T-cell (primary cell): ENCODE measurements at regions not wholly inside any gene's neighbourhood (a gene's known extent, or its start where the extent isn't known, plus 50 kb on each side); places are given as distances from the start of the nearest gene placed in this dataset.

Experiments
- ATAC-seq, 4 experiments: fragments of 200-7000 bp in 3 of 4; fragments of 150-1000 bp in 1 of 4; cut with Tn5 transposase; replicated peaks in 1 of 4; 1 replicate in 3 of 4; 2 replicates in 1 of 4; pipeline ENCODE4 v1.10.0; 2021; ENCODE audit warnings: moderate library complexity in 3 of 4, mild to moderate bottlenecking in 2 of 4, moderate number of reproducible peaks in 1 of 4
- CTCF ChIA-PET, 2 donors: fragments of 300-600 bp; sonication (Branson Sonifier 250); formaldehyde crosslinking; loops; one replicate each; lab custom pipeline; 2022; ENCODE audit warnings: antibody characterized with exemption in 2 of 2; lab: Charles Lee
- POLR2A ChIA-PET, 2 donors: fragments of 300-600 bp; sonication (Branson Sonifier 250); formaldehyde crosslinking; loops; one replicate each; lab custom pipeline; 2022; ENCODE audit warnings: antibody characterized with exemption in 2 of 2; lab: Charles Lee
- DNase-seq, 35 experiments: peaks; one replicate each; pipeline versions ENCODE4 v3.0.0 to v3.0.0-alpha.2; 2013 to 2023
- H3K27ac ChIP-seq: one replicate; pipeline ENCODE4 v1.5.1; 2013; ENCODE audit warnings: low read length
- H3K27me3 ChIP-seq, 2 experiments: replicated peaks in 1 of 2; 1 replicate in 1 of 2; 2 replicates in 1 of 2; pipeline versions ENCODE4 v1.6.1 to v1.7.0; 2013; ENCODE audit warnings: low read length in 1 of 2, mixed read lengths in 1 of 2; ENCODE audit not compliant: control insufficient read depth in 2 of 2, insufficient read depth in 2 of 2; ENCODE audit errors: extremely low read depth in 1 of 2
- H3K36me3 ChIP-seq, 2 donors: 1 replicate in 1 of 2; 2 replicates in 1 of 2; pipeline versions ENCODE4 v1.6.1 to v1.7.0; 2013; ENCODE audit warnings: low read length in 1 of 2; ENCODE audit not compliant: control insufficient read depth in 2 of 2, insufficient read depth in 1 of 2; ENCODE audit errors: extremely low read depth in 1 of 2
- H3K4me1 ChIP-seq, 2 experiments: 1 replicate in 1 of 2; 2 replicates in 1 of 2; pipeline versions ENCODE4 v1.6.1 to v1.7.0; 2013; ENCODE audit warnings: low read length in 2 of 2, mixed read lengths in 1 of 2; ENCODE audit not compliant: insufficient read depth in 2 of 2, control insufficient read depth in 1 of 2; ENCODE audit errors: extremely low read depth in 1 of 2
- H3K4me3 ChIP-seq, 2 donors: 1 replicate in 1 of 2; 2 replicates in 1 of 2; pipeline versions ENCODE4 v1.5.1 to v1.7.0; 2013; ENCODE audit warnings: mild to moderate bottlenecking in 2 of 2, low read length in 1 of 2, moderate library complexity in 1 of 2; ENCODE audit not compliant: control insufficient read depth in 1 of 2; ENCODE audit errors: extremely low read depth in 1 of 2
- H3K9me3 ChIP-seq: 2 replicates; pipeline ENCODE4 v1.7.0; 2013
- H3K27ac Mint-ChIP-seq, 2 donors: one replicate each; pipeline ENCODE4 v1.8.0; 2020 to 2021; ENCODE audit warnings: mild to moderate bottlenecking in 2 of 2, mixed read lengths in 2 of 2
- H3K27me3 Mint-ChIP-seq, 2 donors: one replicate each; pipeline ENCODE4 v1.8.0; 2021 to 2022; ENCODE audit warnings: mixed read lengths in 2 of 2
- H3K36me3 Mint-ChIP-seq: one replicate; pipeline ENCODE4 v1.8.0; 2021; ENCODE audit warnings: mixed read lengths
- H3K4me1 Mint-ChIP-seq, 3 donors: one replicate each; pipeline ENCODE4 v1.8.0; 2020 to 2022; ENCODE audit warnings: mixed read lengths in 3 of 3, mild to moderate bottlenecking in 1 of 3
- H3K4me3 Mint-ChIP-seq, 3 donors: one replicate each; pipeline ENCODE4 v1.8.0; 2020 to 2022; ENCODE audit warnings: mild to moderate bottlenecking in 3 of 3, mixed read lengths in 3 of 3, moderate library complexity in 3 of 3
- H3K9me3 Mint-ChIP-seq, 3 donors: one replicate each; pipeline ENCODE4 v1.8.0; 2020 to 2022; ENCODE audit warnings: mixed read lengths in 3 of 3
- WGBS: methylation state at CpG from one replicate; pipeline ENCODE4 v1.1.5; 2013; ENCODE audit warnings: missing lambda C conversion rate; ENCODE audit not compliant: insufficient coverage; 5-methylcytosine and 5-hydroxymethylcytosine counted together

- DNase-seq (no peak), ATAC-seq (no peak)
- 68% methylated on average over 4 of the region's 5 CpGs for WGBS
- H3K4me1 Mint-ChIP-seq, result no peaks in the 10 kb centered on the region
- peaks cover 0 to 19% (median 3%) of the 10 kb centered on the region in 3 donors for H3K9me3 Mint-ChIP-seq
- no peak overlapping the region for H3K4me3 Mint-ChIP-seq
- Histone ChIP-seq H3K27me3 (no peaks in the 10 kb centered on the region), H3K4me1 (no peaks in the 10 kb centered on the region), H3K36me3 (no peaks in the 10 kb centered on the region), H3K4me3 (no peak overlapping the region), H3K27ac (no peak overlapping the region), H3K9me3 (no peaks in the 10 kb centered on the region)
- ChIA-PET POLR2A (no interaction called here), CTCF (no interaction called here)
- H3K36me3 Mint-ChIP-seq, result no peaks in the 10 kb centered on the region
- no peaks in the 10 kb centered on the region for H3K27me3 Mint-ChIP-seq
- H3K27ac Mint-ChIP-seq, result no peak overlapping the region
Measured at GRCh38 chr5:4896328-4896727, 243.8 kb upstream of the ADAMTS16 start.

- Histone ChIP-seq H3K9me3 (no peaks in the 10 kb centered on the region), H3K27ac (no peak overlapping the region), H3K4me3 (no peak overlapping the region), H3K27me3 (no peaks in the 10 kb centered on the region), H3K36me3 (no peaks in the 10 kb centered on the region), H3K4me1 (no peaks in the 10 kb centered on the region)
- H3K27me3 Mint-ChIP-seq, result no peaks in the 10 kb centered on the region
- no peak overlapping the region for H3K4me3 Mint-ChIP-seq
- ChIA-PET CTCF (no interaction called here), POLR2A (no interaction called here)
- no peak for DNase-seq
- ATAC-seq, result no peak
- H3K9me3 Mint-ChIP-seq, result peaks cover 0 to 14% (median 3%) of the 10 kb centered on the region in 3 donors
- H3K36me3 Mint-ChIP-seq, result no peaks in the 10 kb centered on the region
- H3K4me1 Mint-ChIP-seq, result no peaks in the 10 kb centered on the region
- 92% methylated on average over 13 of the region's 15 CpGs for WGBS
- H3K27ac Mint-ChIP-seq, result no peak overlapping the region
Measured at GRCh38 chr5:4901305-4901811, 238.8 kb upstream of the ADAMTS16 start.

GRCh38 chr5:4901924-4902323, 238.2 kb upstream of the ADAMTS16 start:
- H3K9me3 ChIP-seq, result no peaks in the 10 kb centered on the region
- DNase-seq (no peak), ATAC-seq (no peak)
- no peak overlapping the region for H3K27ac ChIP-seq
- Mint-ChIP-seq H3K4me3 (no peak overlapping the region), H3K27me3 (no peaks in the 10 kb centered on the region), H3K9me3 (peaks cover 0 to 14% (median 3%) of the 10 kb centered on the region in 3 donors), H3K27ac (no peak overlapping the region), H3K4me1 (no peaks in the 10 kb centered on the region), H3K36me3 (no peaks in the 10 kb centered on the region)
- H3K36me3 ChIP-seq, result no peaks in the 10 kb centered on the region
- no peak overlapping the region for H3K4me3 ChIP-seq
- H3K27me3 ChIP-seq, result no peaks in the 10 kb centered on the region
- 95% methylated on average over 2 of the region's 5 CpGs for WGBS
- CTCF ChIA-PET, result no interaction called here
- POLR2A ChIA-PET, result no interaction called here
- H3K4me1 ChIP-seq, result no peaks in the 10 kb centered on the region

GRCh38 chr5:4905674-4906520, 234.2 kb upstream of the ADAMTS16 start:
- Histone ChIP-seq H3K9me3 (no peaks in the 10 kb centered on the region), H3K4me3 (no peak overlapping the region), H3K27me3 (no peaks in the 10 kb centered on the region), H3K36me3 (no peaks in the 10 kb centered on the region), H3K27ac (no peak overlapping the region), H3K4me1 (no peaks in the 10 kb centered on the region)
- no peaks in the 10 kb centered on the region for H3K36me3 Mint-ChIP-seq
- no peak for ATAC-seq
- H3K4me1 Mint-ChIP-seq, result no peaks in the 10 kb centered on the region
- H3K27ac Mint-ChIP-seq, result no peak overlapping the region
- DNase-seq, result no peak
- peaks cover 0 to 9% (median 0%) of the 10 kb centered on the region in 3 donors for H3K9me3 Mint-ChIP-seq
- no peaks in the 10 kb centered on the region for H3K27me3 Mint-ChIP-seq
- no peak overlapping the region for H3K4me3 Mint-ChIP-seq
- ChIA-PET CTCF (no interaction called here), POLR2A (no interaction called here)
- WGBS, result 87% methylated on average over 11 of the region's 19 CpGs

- no peak for ATAC-seq
- Histone ChIP-seq H3K27ac (no peak overlapping the region), H3K9me3 (no peaks in the 10 kb centered on the region), H3K36me3 (no peaks in the 10 kb centered on the region), H3K4me3 (no peak overlapping the region), H3K27me3 (no peaks in the 10 kb centered on the region), H3K4me1 (no peaks in the 10 kb centered on the region)
- WGBS, result no CpG with 5 or more reads among the region's 1 CpG
- no peaks in the 10 kb centered on the region for H3K27me3 Mint-ChIP-seq
- H3K27ac Mint-ChIP-seq, result no peak overlapping the region
- POLR2A ChIA-PET, result no interaction called here
- no peaks in the 10 kb centered on the region for H3K4me1 Mint-ChIP-seq
- H3K4me3 Mint-ChIP-seq, result no peak overlapping the region
- no peak for DNase-seq
- no peaks in the 10 kb centered on the region for H3K36me3 Mint-ChIP-seq
- CTCF ChIA-PET, result no interaction called here
- peaks cover 0 to 5% (median 0%) of the 10 kb centered on the region in 3 donors for H3K9me3 Mint-ChIP-seq
Measured at GRCh38 chr5:4906786-4907185, 233.3 kb upstream of the ADAMTS16 start.

GRCh38 chr5:4907571-4907970, 232.6 kb upstream of the ADAMTS16 start:
- no peak overlapping the region for H3K27ac ChIP-seq
- POLR2A ChIA-PET, result no interaction called here
- no peaks in the 10 kb centered on the region for H3K9me3 ChIP-seq
- ATAC-seq, result no peak
- CTCF ChIA-PET, result no interaction called here
- Mint-ChIP-seq H3K27me3 (no peaks in the 10 kb centered on the region), H3K4me1 (no peaks in the 10 kb centered on the region), H3K9me3 (no peaks in the 10 kb centered on the region), H3K27ac (no peak overlapping the region), H3K36me3 (no peaks in the 10 kb centered on the region), H3K4me3 (no peak overlapping the region)
- DNase-seq, result no peak
- no peak overlapping the region for H3K4me3 ChIP-seq
- H3K27me3 ChIP-seq, result no peaks in the 10 kb centered on the region
- no CpG with 5 or more reads among the region's 3 CpGs for WGBS
- no peaks in the 10 kb centered on the region for H3K4me1 ChIP-seq
- no peaks in the 10 kb centered on the region for H3K36me3 ChIP-seq
